HG02678 (cell line): ENCODE measurements at regions not wholly inside any gene's neighbourhood (a gene's known extent, or its start where the extent isn't known, plus 50 kb on each side); places are given as distances from the start of the nearest gene placed in this dataset.

ENCODE experiments used
- ATAC-seq: cut with Tn5 transposase; IDR thresholded peaks from one replicate; pipeline ENCODE4 v1.9.1; 2021; ENCODE audit warnings: mild to moderate bottlenecking, moderate library complexity; ENCODE audit not compliant: unreplicated experiment

GRCh38 chr12:88310069-88310468 is 168.0 kb downstream of the TMTC3 start:
- no peak for ATAC-seq

GRCh38 chr12:88310666-88311065 is 168.6 kb downstream of the TMTC3 start:
- no peak for ATAC-seq

GRCh38 chr12:88313554-88313953 is 171.4 kb downstream of the TMTC3 start:
- no peak for ATAC-seq

- ATAC-seq: no peak
Measured at GRCh38 chr12:88314706-88315105, 172.6 kb downstream of the TMTC3 start.

- no peak for ATAC-seq
Measured at GRCh38 chr12:88318726-88319125, 176.6 kb downstream of the TMTC3 start.

- no peak for ATAC-seq
Measured at GRCh38 chr12:88325076-88325815, 183.1 kb downstream of the TMTC3 start.

GRCh38 chr12:88325816-88326189 is 183.7 kb downstream of the TMTC3 start:
- ATAC-seq: no peak

- ATAC-seq: no peak
Measured at GRCh38 chr12:88327276-88327675, 185.2 kb downstream of the TMTC3 start.

GRCh38 chr12:88328090-88328489 is 186.0 kb downstream of the TMTC3 start:
- no peak for ATAC-seq

GRCh38 chr12:88329833-88330232 is 187.7 kb downstream of the TMTC3 start:
- ATAC-seq: no peak

- ATAC-seq: peak; percentile 62
Measured at GRCh38 chr12:88334271-88334670, 192.2 kb downstream of the TMTC3 start.

GRCh38 chr12:88336076-88336739 is 194.1 kb downstream of the TMTC3 start:
- ATAC-seq: no peak

- ATAC-seq: no peak
Measured at GRCh38 chr12:88338486-88338885, 196.4 kb downstream of the TMTC3 start.

GRCh38 chr12:88339254-88339949 is 197.3 kb downstream of the TMTC3 start:
- no peak for ATAC-seq

GRCh38 chr12:88339966-88340365 is 197.9 kb downstream of the TMTC3 start:
- ATAC-seq: no peak

GRCh38 chr12:88342251-88342806 is 200.2 kb downstream of the TMTC3 start:
- ATAC-seq: no peak

GRCh38 chr12:88351146-88351545 is 209.0 kb downstream of the TMTC3 start:
- no peak for ATAC-seq

- no peak for ATAC-seq
Measured at GRCh38 chr12:88354691-88355090, 212.6 kb downstream of the TMTC3 start.

- ATAC-seq: no peak
Measured at GRCh38 chr12:88360343-88360742, 218.2 kb downstream of the TMTC3 start.

- ATAC-seq: no peak
Measured at GRCh38 chr12:88361493-88361892, 218.8 kb downstream of the KITLG start.

GRCh38 chr12:88362439-88362838 is 217.8 kb downstream of the KITLG start:
- no peak for ATAC-seq

GRCh38 chr12:88365403-88365802 is 214.9 kb downstream of the KITLG start:
- no peak for ATAC-seq
